HUDEP-2 (cell line): ENCODE measurements at regions not wholly inside any gene's neighbourhood (a gene's known extent, or its start where the extent isn't known, plus 50 kb on each side); places are given as distances from the start of the nearest gene placed in this dataset.

Experiments used
- DNase-seq, 76 experiments: peaks; one replicate each; lab custom pipeline; 2025; ENCODE audit not compliant: unreplicated experiment in 76 of 76; lab: John Stamatoyannopoulos, UW

DNA sequence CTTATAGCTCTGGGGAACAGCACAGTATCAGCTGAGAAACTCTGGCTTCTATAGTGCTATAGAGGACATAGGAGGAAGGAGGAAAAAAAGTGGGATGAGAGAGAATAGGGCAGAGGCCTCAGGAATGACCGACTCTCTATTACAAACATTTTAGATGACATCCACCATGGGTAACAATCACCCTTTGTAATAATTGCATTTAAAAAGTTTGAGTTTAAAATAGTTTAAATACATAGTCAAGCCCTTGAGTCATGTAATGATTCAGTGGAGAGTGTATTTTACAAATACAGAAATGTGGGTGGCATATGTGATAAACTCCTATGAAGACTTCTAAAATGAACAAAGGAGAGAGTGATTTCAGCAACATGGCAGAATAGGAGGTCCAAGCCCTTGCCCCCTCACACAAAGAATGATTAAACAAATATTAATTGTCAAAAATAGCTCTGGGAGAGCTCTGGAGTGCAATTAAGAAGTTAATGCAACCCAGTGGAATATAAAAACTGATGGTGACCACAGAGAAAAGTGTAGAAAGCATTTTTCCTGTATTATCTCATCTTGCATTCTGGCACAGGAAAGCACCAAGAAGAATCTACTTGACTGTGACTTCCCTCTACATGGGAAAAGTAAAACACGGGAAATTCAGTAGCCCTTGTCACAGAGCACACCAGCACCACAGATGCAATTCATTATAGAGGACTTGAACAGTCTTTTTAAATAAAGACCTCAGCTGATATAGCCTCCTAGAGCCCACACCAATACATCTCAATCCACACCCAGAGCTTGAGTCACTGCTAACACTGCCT, 569.0 kb upstream of the SORCS1 start:
- DNase-seq: no peak

DNA sequence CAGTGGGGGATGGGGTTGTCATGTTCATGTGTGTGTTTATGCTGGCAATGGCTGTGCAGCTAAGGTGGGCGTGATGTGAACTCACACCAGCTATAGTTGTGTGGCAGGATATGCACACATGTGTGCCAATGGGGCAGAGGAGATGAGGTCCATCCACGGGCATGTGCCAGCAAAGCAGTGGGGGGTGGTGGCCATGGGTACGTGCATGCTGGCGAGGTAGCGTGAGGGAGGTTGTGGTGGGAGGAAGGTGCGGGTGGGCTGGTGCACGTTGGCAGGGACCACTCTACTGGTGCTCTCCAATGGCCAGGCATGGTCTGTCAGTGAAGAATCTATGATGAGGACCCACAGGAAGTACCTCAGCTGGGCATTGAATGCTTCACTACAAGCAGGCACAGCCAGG, 567.5 kb upstream of the SORCS1 start:
- no peak for DNase-seq

DNA sequence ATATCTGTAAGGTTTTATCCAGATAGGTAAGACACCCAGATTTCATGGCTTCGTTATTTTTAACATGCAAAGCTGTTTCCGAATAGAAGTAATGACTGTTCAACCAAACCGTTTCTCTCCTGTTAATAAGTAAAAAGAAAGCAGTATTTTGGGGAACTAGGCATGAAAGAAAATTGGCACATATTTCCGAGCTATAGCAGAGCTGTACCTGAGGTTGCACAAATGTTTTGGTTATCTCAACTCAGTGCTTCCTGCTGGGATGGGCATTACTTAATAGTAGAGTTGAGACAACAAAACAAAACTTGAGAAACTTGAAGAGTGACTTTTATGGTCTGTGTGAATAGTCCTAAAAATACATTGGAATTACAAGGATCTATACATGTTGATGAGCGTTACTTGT, 564.3 kb upstream of the SORCS1 start:
- no peak for DNase-seq

DNA sequence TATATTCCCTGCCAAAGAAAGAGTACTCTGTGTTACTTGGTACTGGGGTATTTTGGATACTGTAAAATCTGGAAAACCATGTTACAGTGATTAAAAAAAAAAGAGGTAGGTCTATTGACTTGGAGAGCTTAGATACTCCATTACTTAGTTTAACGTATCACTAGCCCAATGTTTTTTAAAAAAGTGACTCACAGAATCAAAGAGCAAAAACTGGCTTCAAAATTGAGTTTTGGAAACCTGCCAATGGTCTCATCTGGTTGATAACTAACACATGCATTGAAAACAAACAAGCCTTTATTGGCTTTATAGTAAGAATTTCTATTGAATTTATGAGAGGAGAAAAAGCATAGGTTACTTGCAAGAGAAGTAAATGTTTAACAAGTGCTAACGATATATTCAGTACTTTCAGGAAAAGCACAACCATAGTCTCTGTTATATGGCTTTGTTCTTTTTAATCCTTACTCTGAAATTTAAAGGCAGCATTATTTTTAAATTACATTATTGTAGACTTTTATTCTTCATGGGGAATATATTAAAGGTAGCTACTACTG, 563.3 kb upstream of the SORCS1 start:
- peak in 4 of 76 experiments; percentile 6 to 44 (median 22) for DNase-seq

DNA sequence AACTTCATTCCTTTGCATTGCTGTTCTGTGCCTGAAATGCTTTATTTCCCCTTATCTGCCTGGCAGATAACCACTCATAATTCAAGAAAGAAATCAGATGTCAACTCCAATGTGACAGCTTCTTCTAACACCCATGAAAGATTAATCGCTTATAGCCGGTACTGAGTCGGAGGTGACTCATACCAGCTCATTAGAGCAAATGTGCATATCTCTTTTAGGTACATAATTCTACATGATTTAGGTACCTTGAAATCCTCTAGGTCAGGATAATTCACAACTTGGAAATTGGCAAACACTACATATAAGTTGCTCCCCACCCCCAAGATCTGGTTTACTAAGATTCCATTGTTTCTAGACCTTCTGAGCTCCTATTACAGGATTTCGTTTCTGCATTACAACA, 554.4 kb upstream of the SORCS1 start:
- no peak for DNase-seq

DNA sequence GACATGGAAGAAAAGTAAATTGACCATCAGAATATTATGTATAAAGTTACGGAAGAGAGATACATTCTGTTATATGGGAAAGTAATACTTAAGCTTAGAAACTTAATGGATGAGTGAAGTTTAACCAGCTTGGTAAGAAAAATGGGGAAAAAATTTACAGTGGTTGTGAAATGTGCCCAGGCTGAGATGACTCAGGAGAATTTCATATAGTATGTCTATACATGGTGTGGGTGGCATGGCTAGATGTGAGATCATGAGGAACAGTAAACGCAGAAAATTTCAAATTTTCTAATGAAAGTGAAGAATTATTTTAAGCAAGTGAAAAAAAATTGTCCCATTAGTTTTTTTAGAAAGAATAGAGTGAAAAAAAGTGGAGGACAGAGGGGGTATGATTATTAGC, 552.5 kb upstream of the SORCS1 start:
- no peak for DNase-seq

DNA sequence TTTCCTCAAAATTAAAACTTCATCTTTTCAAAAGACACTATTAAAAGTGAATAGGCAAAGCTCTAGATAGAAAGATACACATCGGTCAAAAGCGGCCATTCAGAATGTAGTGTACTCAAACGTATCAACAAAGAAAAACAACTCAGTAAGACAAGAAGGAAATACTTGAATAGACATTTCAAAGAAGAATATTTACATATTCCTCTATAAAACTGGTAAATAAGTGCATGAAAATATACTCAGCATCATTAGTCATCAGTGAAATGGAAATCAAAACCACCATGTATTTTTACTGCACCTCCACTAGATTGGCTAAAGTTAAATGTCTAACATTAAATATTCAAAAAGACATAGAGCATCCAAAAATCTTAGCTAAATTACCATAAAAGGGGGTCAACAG, 551.1 kb upstream of the SORCS1 start:
- DNase-seq: no peak

DNA sequence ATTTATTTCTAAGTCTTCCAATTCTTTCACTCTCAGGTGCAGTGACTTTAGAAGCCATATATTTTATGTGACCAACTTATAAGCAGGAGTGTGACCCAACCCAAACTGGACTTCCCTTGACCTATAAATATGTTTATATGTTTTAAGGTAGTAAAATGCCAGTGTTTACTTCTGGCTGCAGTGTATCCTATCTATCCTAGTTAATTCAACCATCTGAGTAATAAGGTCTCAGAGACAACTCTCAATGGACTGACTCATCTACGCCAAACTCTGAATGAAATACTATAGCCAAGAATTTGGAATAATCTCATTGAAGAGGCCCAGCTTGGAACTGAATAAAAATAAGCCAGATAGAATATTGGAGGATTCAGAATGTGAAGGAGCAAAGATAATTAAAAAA, 544.5 kb upstream of the SORCS1 start:
- DNase-seq: no peak

DNA sequence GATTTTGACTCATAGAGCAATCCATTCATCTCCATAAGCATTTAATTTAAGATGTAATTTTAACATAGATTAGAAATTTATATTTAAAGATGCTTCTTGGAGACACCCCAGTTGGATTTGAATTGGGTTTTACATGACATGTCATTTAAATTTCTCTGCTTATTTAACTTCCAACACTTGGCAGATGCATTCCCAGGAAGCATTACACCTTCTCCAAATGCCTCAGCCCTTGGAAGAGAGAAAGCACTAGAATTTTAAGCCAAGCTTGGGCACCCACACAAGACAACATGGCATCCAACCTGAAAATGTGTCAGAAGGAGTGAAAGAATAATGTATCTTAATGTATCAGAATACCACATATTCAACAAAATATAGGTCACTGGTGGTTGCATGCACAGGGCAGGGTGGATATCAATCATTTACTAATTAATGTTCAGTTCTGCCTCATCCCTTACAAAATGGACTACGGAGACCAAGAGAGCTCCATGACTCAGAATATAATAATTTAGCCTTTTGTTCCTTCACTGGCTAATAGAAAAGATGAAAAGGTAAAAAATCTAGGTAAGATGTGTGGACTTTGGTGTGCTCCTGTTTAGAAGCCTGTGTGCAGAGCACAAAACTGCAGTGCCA, 541.7 kb upstream of the SORCS1 start:
- DNase-seq: no peak

DNA sequence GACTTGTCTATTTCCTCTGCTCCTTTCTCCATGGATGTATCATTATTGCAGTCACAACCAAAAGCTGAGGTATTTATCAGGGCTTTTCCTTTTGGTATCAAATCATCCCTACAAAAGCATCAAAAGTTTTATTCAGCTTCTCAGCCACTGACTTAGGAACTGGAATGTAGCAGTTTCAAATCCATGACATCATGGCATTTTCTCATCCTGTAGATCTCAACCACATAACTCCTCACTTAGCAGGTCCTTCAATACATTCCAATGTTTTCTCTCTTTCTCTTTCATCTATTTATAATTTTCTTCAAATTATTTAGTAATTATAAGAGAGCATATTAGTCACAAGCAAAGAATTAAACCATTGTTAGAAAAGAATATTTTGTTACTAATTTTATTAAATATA, 537.4 kb upstream of the SORCS1 start:
- DNase-seq: no peak

DNA sequence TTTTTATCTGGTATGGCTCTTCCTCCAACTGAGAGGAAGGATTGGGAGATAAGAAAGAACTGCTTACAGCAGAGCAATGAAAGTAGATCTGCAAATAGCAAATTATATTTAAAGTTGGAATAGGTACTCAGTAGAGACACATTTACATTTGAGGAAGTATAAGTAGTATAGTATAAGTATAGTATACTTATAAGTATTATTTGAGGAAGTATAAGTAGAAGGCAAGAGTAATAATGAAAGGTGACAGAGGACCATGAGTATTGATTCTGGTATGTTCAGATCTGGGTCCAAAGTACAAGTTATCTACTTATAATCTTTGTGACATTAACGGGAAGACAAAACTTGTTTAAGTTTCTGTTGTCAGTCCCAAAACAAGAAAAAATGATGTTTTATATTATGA, 527.6 kb upstream of the SORCS1 start:
- DNase-seq: no peak

DNA sequence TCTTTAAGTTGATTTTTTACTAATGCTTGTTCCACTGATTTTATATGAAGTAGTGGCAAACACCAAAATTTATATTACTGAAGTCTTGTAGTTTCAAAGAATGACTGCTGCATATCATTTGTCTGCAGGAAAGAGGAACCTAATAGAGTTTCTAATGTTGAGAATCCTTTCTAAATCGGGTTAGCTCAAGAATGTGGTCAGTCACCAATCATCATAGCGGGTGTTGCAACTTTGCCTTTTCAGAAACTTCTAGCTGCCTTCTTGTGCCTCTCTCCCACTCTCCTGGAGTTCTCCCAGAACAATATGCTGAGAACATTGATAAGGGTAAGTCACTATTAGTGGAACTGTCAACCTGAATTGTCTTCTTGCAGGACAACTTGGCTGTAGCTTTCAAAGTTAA, 524.8 kb upstream of the SORCS1 start:
- no peak for DNase-seq

DNA sequence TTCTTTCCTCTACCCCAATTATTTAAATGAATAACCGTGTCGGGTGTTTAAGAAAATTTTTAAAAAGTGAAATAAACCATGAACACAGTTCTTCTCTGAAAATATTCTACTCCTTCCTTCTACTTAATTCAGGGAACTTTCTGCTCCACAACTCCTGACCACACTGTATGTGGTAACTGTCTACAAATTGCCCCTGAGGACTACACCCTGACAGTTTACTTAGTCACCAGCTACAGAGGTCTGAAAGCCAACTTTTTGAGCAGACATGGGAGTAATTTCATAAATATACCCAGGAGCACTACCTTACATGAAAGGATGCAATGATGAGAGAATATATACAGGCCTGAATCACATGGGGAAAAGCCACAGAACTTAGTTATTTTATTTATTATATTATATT, 523.2 kb upstream of the SORCS1 start:
- DNase-seq: no peak

DNA sequence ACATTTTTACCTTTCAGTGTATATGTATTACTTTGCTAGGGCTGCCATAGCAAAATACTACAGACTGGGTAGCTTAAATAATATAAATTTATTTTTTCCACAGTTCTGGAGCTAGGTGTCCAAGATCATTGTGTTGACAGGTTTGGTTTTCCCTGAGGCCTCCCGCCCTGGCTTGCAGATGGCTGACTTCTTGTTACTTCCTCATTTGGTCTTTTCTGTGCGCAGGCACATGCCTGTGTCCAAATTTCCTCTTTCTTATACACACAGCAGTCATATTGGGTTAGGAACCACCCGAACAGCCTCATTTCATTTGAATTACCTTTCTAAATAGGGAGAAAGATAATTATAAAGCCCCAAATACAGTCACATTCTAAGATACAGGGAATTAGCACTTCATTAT, 521.6 kb upstream of the SORCS1 start:
- peak in 1 of 76 experiments; percentile 0 for DNase-seq

DNA sequence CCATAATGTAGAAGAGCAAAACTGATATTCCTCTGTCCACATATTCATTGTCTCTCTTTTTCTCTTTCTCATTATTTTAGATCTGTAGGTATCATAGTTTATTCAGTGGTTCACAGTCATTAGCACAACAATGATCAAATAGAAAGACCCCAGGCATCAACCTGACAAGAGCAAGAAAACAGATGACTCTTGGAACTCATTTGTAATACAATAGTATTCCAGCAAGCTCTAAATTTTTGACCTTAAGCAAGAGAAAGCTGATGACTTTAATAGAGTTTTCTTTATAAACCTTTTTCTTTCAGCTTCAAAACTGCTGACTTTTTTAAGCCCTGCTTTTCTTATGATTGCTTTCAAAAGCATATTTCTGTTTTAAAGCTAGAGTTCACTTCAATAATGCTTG, 507.5 kb upstream of the SORCS1 start:
- DNase-seq: no peak

DNA sequence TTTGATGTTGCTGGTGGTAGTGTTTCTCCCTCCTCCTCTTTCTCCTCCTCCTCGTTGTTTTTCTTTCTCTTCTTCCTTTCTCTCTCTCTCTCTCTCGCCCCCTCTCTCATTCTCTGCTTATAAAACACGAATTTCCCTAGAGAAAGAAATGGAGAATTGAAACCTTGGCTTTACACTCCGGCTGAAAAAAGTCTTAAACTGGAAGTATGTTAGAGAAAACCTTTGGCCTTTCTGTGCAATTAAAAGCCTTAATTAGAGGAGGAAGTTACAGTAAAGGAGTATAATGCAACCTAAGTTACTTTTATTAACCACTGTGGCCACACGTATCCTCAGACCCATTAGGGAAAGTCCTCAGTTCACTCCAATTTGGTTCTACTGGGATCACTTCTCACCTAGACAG, 501.7 kb upstream of the SORCS1 start:
- no peak for DNase-seq

DNA sequence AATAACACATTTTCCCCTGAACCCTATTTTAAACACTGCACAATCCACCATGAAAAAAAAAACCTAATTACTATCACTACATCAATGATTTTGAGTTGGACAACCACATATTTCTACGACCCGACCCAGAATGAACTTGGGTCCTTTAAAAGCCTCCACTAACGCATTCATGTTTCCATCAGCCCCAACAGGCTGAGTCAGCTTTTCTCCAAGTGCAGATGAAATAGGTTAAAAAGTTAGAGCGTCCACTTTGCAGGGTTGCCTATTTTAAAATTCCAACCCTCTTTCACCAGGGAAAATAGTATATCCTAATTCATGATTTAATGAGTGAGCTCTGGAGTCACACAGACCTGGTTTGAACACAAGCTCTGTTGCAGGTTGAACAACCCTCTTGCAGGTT, 501.0 kb upstream of the SORCS1 start:
- DNase-seq: no peak

DNA sequence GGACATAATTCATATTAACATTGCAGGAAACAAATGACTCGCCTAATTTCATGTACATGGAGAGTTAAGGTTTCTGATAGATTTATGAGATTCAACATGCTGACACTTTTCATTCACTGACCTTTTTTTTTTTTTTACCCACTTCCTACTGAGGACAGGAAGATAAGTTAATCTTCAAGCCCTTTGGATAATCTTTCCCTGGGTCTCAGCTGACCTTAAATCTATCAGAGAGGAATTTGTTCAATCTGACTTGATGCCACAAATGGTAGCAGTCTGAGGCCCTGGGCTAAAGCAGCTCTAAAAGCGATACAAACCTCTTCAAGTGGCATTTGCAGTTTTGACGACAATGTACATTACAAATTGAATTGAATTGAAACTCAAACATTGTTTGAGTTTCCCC, 493.3 kb upstream of the SORCS1 start:
- DNase-seq: no peak

DNA sequence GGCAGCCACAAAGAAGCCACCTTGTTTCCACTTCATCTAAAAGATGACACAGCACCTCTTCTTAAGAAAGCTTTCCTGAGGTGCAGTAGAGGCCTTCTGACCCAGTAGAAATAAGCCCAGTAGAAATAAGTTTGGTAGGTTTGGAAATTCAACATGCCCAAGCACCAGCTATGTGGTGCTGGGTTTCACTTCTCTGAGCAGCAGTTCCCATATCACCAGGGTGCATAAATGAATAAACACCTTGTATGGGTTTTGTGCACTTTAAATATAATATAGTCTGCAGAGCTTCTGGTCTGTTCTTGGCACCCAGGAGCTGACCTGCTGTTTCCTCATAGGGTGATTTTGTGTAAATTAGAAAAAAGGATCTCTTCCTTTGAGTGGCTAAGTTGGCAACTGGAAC, 492.4 kb upstream of the SORCS1 start:
- DNase-seq: no peak

DNA sequence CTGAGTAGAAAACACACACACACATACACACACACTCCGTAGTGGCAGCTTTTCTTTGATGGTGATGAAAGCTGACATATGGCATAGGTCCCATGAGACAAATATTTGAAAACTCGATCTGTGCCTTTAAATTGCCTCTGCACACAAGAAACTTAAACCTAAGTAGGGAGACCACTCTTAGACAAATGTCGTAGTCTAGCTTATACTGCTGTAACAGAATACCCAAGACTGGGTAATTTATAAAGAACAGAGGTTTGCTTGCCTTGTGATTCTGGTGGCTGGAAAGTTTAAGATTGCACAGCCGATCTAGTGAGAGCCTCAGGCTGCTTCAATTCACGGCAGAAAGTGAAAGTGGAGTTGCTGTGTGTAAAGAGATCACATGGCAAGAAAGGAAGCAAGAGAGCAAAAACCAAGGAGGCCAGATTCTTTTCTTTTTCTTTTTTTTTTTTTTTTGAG, 489.4 kb upstream of the SORCS1 start:
- no peak for DNase-seq

DNA sequence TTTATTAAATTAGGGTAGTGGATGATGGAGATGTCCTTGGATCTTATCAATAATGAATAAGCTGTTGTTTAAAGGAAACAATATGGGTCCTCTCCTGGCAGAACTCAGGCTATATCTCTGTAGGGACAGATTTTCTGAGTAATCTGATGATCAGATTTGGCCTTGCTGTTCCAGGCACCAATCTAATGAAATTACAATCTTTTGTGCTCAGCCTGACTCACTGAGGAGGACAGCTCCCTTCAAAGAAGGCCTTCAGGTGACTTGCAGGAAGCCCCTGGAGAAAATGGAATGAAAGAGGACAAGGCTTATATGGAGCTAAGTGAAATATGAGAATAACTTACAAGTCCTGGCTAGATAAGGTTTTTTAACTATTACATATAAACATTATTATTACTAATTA, 486.4 kb upstream of the SORCS1 start:
- DNase-seq: no peak

DNA sequence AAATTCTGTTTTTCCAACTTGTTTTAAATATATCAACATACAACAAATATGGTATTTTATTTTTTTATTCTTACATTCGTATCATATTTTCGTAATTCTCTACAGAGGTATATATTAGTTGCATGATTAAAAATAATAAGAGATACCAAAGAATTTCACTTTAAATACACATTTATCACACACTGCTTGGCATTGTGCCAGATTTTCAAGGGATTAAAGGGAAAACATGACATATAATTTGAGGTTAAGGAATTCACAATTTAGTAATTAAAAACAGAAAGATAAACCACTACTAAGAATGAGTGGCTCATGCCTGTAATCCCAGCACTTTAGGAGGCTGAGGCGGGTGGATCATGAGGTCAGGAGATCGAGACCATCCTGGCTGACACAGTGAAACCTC, 484.7 kb upstream of the SORCS1 start:
- DNase-seq: no peak
